NCI-H187 (cell line): ENCODE measurements at regions not wholly inside any gene's neighbourhood (a gene's known extent, or its start where the extent isn't known, plus 50 kb on each side); places are given as distances from the start of the nearest gene placed in this dataset.
"Not testable (repeated sequence)": the region's sequence is repeated elsewhere in the genome, so short reads cannot be mapped to it uniquely, and the experiment has no call there.

Source experiments
- DNase-seq, 2 experiments: peaks; one replicate each; lab custom pipeline; 2025; lab: John Stamatoyannopoulos, UW

- no peak for DNase-seq
Measured at GRCh38 chr12:46547421-46548354, 175.1 kb upstream of the SLC38A2 start.

GRCh38 chr12:46546634-46547273 lies 174.2 kb upstream of the SLC38A2 start:
- no peak for DNase-seq

- not testable (repeated sequence) for DNase-seq
Measured at GRCh38 chr12:46543378-46543795, 170.8 kb upstream of the SLC38A2 start.

GRCh38 chr12:46538976-46539375 lies 166.4 kb upstream of the SLC38A2 start:
- DNase-seq, result no peak

GRCh38 chr12:46537387-46537955 lies 164.9 kb upstream of the SLC38A2 start:
- DNase-seq, result no peak

GRCh38 chr12:46536316-46536715 lies 163.7 kb upstream of the SLC38A2 start:
- not testable (repeated sequence) for DNase-seq

- no peak for DNase-seq
Measured at GRCh38 chr12:46535907-46536306, 163.3 kb upstream of the SLC38A2 start.

GRCh38 chr12:46535376-46535775 lies 162.8 kb upstream of the SLC38A2 start:
- no peak for DNase-seq

- no peak for DNase-seq
Measured at GRCh38 chr12:46534327-46534840, 161.8 kb upstream of the SLC38A2 start.

GRCh38 chr12:46533723-46534122 lies 161.2 kb upstream of the SLC38A2 start:
- no peak for DNase-seq

GRCh38 chr12:46531804-46532203 lies 159.2 kb upstream of the SLC38A2 start:
- no peak for DNase-seq

- DNase-seq, result no peak
Measured at GRCh38 chr12:46531059-46531785, 158.6 kb upstream of the SLC38A2 start.

GRCh38 chr12:46530373-46531056 lies 157.9 kb upstream of the SLC38A2 start:
- DNase-seq, result no peak

GRCh38 chr12:46526233-46526632 lies 153.7 kb upstream of the SLC38A2 start:
- no peak for DNase-seq

- DNase-seq, result no peak
Measured at GRCh38 chr12:46524778-46525177, 152.2 kb upstream of the SLC38A2 start.

GRCh38 chr12:46523863-46524770 lies 151.5 kb upstream of the SLC38A2 start:
- no peak for DNase-seq

GRCh38 chr12:46523446-46523845 lies 150.9 kb upstream of the SLC38A2 start:
- DNase-seq, result no peak

- DNase-seq, result no peak
Measured at GRCh38 chr12:46522071-46522470, 149.5 kb upstream of the SLC38A2 start.

GRCh38 chr12:46521145-46521544 lies 148.6 kb upstream of the SLC38A2 start:
- no peak for DNase-seq

- no peak for DNase-seq
Measured at GRCh38 chr12:46519407-46519806, 146.8 kb upstream of the SLC38A2 start.
